GM12878 (cell line): ENCODE measurements at regions not wholly inside any gene's neighbourhood (a gene's known extent, or its start where the extent isn't known, plus 50 kb on each side); places are given as distances from the start of the nearest gene placed in this dataset.

Source experiments
- ATAC-seq: fragments of 200-7000 bp; cut with Tn5 transposase; 3 replicates; pipeline ENCODE4 v1.9.1; 2020; ENCODE audit warnings: mild to moderate bottlenecking, moderate library complexity
- BruUV-seq: library from RNA; stranded (reverse); fragments of 400-500 nt; replicated peaks from 2 replicates; lab custom pipeline; 2021; lab: Mats Ljungman, UMichigan
- CTCF ChIA-PET: fragments of 300-600 bp; sonication (Branson Sonifier 250); formaldehyde crosslinking; extraction: SDS; loops from one replicate; lab custom pipeline; 2021; ENCODE audit warnings: inconsistent platforms; lab: Yijun Ruan, JAX
- POLR2A ChIA-PET: fragments of 350-600 bp; formaldehyde crosslinking; extraction: SDS; loops from one replicate; lab custom pipeline; 2021; ENCODE audit warnings: inconsistent platforms; lab: Charles Lee
- RAD21 ChIA-PET: fragments of 300-600 bp; sonication (Branson Sonifier 250); formaldehyde crosslinking; loops from one replicate; lab custom pipeline; 2023; ENCODE audit warnings: antibody characterized with exemption; ENCODE audit not compliant: unreplicated experiment; lab: Charles Lee
- SMC1A ChIA-PET: fragments of 300-600 bp; sonication (Branson Sonifier 250); formaldehyde crosslinking; loops from one replicate; lab custom pipeline; 2023; ENCODE audit not compliant: unreplicated experiment, uncharacterized antibody; lab: Charles Lee
- DNase-seq: peaks from one replicate; pipeline ENCODE4 v3.0.0-alpha.2; 2011; ENCODE audit warnings: low read depth, low spot score
- FAIRE-seq: peaks from 3 replicates; lab custom pipeline; 2011; peaks lifted over from hg19 to GRCh38; lab: Jason Lieb, UNC
- H2AFZ ChIP-seq: 2 replicates; pipeline ENCODE4 v1.6.0; 2011; ENCODE audit warnings: low read depth, low read length, control low read depth; ENCODE audit not compliant: control insufficient read depth
- H3K27ac ChIP-seq: 2 replicates; pipeline ENCODE4 v1.5.1; 2011; ENCODE audit warnings: control low read depth; ENCODE audit not compliant: control insufficient read depth, insufficient read depth
- H3K27me3 ChIP-seq, 2 experiments: replicated peaks in 1 of 2; 2 replicates each; pipeline versions ENCODE4 v1.6.0 to v1.6.1; 2011; ENCODE audit warnings: low read length in 1 of 2; ENCODE audit not compliant: control insufficient read depth in 2 of 2, insufficient read depth in 2 of 2
- H3K36me3 ChIP-seq, 2 experiments: 2 replicates each; pipeline ENCODE4 v1.5.1; 2011; ENCODE audit warnings: low read length in 1 of 2; ENCODE audit not compliant: control insufficient read depth in 2 of 2, insufficient read depth in 2 of 2
- H3K4me1 ChIP-seq: 2 replicates; pipeline ENCODE4 v1.6.1; 2011; ENCODE audit warnings: mild to moderate bottlenecking, low read length, moderate library complexity, mixed read lengths; ENCODE audit not compliant: control insufficient read depth, insufficient read depth
- H3K4me2 ChIP-seq: 2 replicates; pipeline ENCODE4 v1.6.0; 2011; ENCODE audit warnings: control low read depth; ENCODE audit not compliant: control insufficient read depth, insufficient read depth
- H3K4me3 ChIP-seq: fragments of 200-600 bp; sonication (generic); 2 replicates; pipeline ENCODE4 v1.5.1; 2016
- H3K79me2 ChIP-seq: 2 replicates; pipeline ENCODE4 v1.6.0; 2011; ENCODE audit warnings: low read length; ENCODE audit not compliant: control insufficient read depth, insufficient read depth
- H3K9ac ChIP-seq: 2 replicates; pipeline ENCODE4 v1.8.0; 2011; ENCODE audit warnings: low read length, control low read depth, mixed read lengths; ENCODE audit not compliant: control insufficient read depth, insufficient read depth
- H3K9me3 ChIP-seq: replicated peaks from 3 replicates; pipeline ENCODE4 v1.5.1; 2011; ENCODE audit warnings: mild to moderate bottlenecking, low read length; ENCODE audit not compliant: control insufficient read depth, insufficient read depth
- H4K20me1 ChIP-seq: 2 replicates; pipeline ENCODE4 v1.6.0; 2011; ENCODE audit not compliant: control insufficient read depth, insufficient read depth
- ATF7 ChIP-seq: fragments of 450-650 bp; IDR thresholded peaks from 2 replicates; pipeline ENCODE4 v1.6.1; 2016; ENCODE audit warnings: low read depth, mild to moderate bottlenecking
- CHD1 ChIP-seq: IDR thresholded peaks from 2 replicates; pipeline ENCODE4 v1.6.1; 2012; ENCODE audit warnings: low read depth, low read length, improper control_type of control experiment
- GATAD2B ChIP-seq: fragments of 450-650 bp; conservative IDR thresholded peaks from 2 replicates; pipeline ENCODE4 v1.6.1; 2017; ENCODE audit warnings: low read depth, mild to moderate bottlenecking, moderate library complexity
- KAT2A ChIP-seq: conservative IDR thresholded peaks from 2 replicates; pipeline ENCODE4 v1.6.1; 2011; ENCODE audit warnings: low read depth, low read length; ENCODE audit not compliant: control insufficient read depth
- PRDM15 ChIP-seq: fragments of 450-650 bp; formaldehyde crosslinking; IDR thresholded peaks from 2 replicates; pipeline ENCODE4 v1.4.0; 2020; ENCODE audit warnings: mild to moderate bottlenecking, moderate library complexity
- RAD21 ChIP-seq: IDR thresholded peaks from 2 replicates; pipeline ENCODE4 v1.6.1; 2011; ENCODE audit warnings: mild to moderate bottlenecking, low read depth, low read length, moderate library complexity; ENCODE audit not compliant: insufficient read depth
- RELA ChIP-seq: fragments of 450-650 bp; IDR thresholded peaks from 2 replicates; pipeline ENCODE4 v1.8.0; 2014; ENCODE audit warnings: borderline replicate concordance; ENCODE audit not compliant: partially characterized antibody
- USF1 ChIP-seq: IDR thresholded peaks from 2 replicates; pipeline ENCODE4 v1.6.1; 2011; ENCODE audit warnings: borderline replicate concordance, low read depth, mild to moderate bottlenecking, moderate library complexity, mixed read lengths, low read length; ENCODE audit not compliant: insufficient read depth; ENCODE audit errors: extremely low read length
- ZNF207 ChIP-seq: fragments of 450-650 bp; IDR thresholded peaks from 2 replicates; pipeline ENCODE4 v1.6.1; 2014; ENCODE audit warnings: antibody characterized with exemption, mild to moderate bottlenecking, borderline replicate concordance
- WGBS: methylation state at CpG from one replicate; pipeline ENCODE4 v1.1.6; 2016; ENCODE audit warnings: low lambda C conversion rate; ENCODE audit not compliant: insufficient replicate concordance, insufficient coverage; ENCODE audit errors: missing lambda C conversion rate; 5-methylcytosine and 5-hydroxymethylcytosine counted together
- in situ Hi-C: fragments of 300-500 bp; cut with MboI; formaldehyde crosslinking; loops from 9 replicates; pipeline ENCODE4 v1.14.3; 2018; ENCODE audit warnings: mixed read lengths
- intact Hi-C: fragments of 100-400 bp; cut with micrococcal nuclease; formaldehyde crosslinking; loops from one replicate; pipeline ENCODE4 v1.14.2; 2022; ENCODE audit not compliant: unreplicated experiment
- TF ChIP-seq, protein P1 (sequence below), 3 experiments: IDR thresholded peaks in 2 of 3; conservative IDR thresholded peaks in 1 of 3; 2 replicates each; pipeline ENCODE4 v1.5.1; 2011; ENCODE audit warnings: low read depth in 3 of 3, low read length in 3 of 3, mild to moderate bottlenecking in 3 of 3, control low read depth in 2 of 3, moderate library complexity in 2 of 3, inconsistent platforms in 1 of 3, mixed read lengths in 1 of 3; ENCODE audit not compliant: control insufficient read depth in 2 of 3, insufficient read depth in 1 of 3; ENCODE audit errors: extremely low read depth in 1 of 3

DNA sequence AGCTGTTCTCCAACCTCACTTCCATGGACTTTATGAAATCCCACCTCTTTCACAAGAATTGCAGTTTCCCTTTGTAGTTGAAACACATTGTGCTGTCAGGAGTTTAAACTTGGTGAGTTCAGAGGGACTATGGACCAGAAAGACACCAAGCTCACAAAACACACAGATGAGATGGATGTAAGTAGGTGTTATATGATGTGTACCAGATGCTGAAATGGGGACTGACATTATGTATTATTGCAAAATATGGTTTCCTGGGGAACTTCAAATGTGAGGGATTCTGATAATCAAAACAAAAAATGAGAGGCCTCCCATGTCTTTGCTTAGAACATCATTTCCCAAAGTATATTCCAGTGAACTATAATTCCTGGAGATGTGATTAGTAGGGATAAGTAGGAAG is 401.1 kb upstream of the ARID1B start:
- BruUV-seq = no TSS peak
- Histone ChIP-seq H3K36me3 (no peaks in the 10 kb centered on the region), H4K20me1 (no peaks in the 10 kb centered on the region), H3K4me3 (no peak overlapping the region), H3K27ac (no peak overlapping the region), H3K4me2 (no peak overlapping the region), H3K9me3 (no peaks in the 10 kb centered on the region), H3K27me3 (peaks cover 2 to 6% of the 10 kb centered on the region in 2 experiments; a peak in 2 of 4 replicates), H2AFZ (no peak overlapping the region), H3K4me1 (no peaks in the 10 kb centered on the region), H3K79me2 (no peaks in the 10 kb centered on the region), H3K9ac (no peak overlapping the region)
- in situ Hi-C loops = no loop called here
- FAIRE-seq (no peak), DNase-seq (no peak), ATAC-seq (no peak)
- POLR2A ChIA-PET = no interaction called here
- TF ChIP-seq ATF7 (no peak), PRDM15 (CRISPR knock-in tag) (no peak), GATAD2B (no peak)
- SMC1A ChIA-PET = no interaction called here
- CTCF ChIA-PET = no interaction called here
- RAD21 ChIA-PET = no interaction called here
- intact Hi-C loops = no loop called here

DNA sequence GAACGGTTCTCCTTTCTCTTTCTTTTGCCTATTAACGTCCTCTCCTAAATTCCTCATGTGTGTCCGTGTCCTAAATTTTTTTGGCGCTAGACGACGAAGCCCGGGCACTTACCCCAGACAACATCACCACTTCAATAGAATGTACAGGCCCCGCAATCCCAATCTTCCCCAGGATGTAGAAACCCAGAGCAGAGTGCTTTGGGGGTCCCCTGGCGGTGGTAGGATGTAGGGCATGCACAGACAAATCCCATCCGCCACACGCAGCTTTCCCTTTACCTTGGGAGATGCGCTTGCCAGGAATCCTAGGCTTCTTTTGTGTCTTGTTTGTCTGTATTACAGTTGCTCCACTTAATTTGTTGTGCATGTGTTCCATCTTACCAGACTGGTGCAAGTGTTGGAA is 417.3 kb upstream of the ARID1B start:
- FAIRE-seq (no peak), DNase-seq (no peak), ATAC-seq (peak; percentile 38; the same call in 2 of the 3 replicates)
- Histone ChIP-seq H2AFZ (no peak overlapping the region), H3K36me3 (no peaks in the 10 kb centered on the region), H4K20me1 (no peaks in the 10 kb centered on the region), H3K27me3 (no peaks in the 10 kb centered on the region), H3K9me3 (no peaks in the 10 kb centered on the region; the same call in 2 of the 3 replicates), H3K4me3 (no peak overlapping the region), H3K4me2 (no peak overlapping the region), H3K4me1 (no peaks in the 10 kb centered on the region), H3K79me2 (no peaks in the 10 kb centered on the region), H3K27ac (no peak overlapping the region), H3K9ac (no peak overlapping the region)
- CTCF ChIA-PET = interaction anchor here (1.0 kb wide), 1 partner anchor 1032 kb away, joined by 3 read pairs; no protein-coding TSS in a partner anchor
- POLR2A ChIA-PET = no interaction called here
- WGBS = 83% methylated on average over 12 of the region's 12 CpGs
- intact Hi-C loops (no loop called here), in situ Hi-C loops (no loop called here)
- SMC1A ChIA-PET = interaction anchor here (0.8 kb wide), 1 partner anchor 11 kb away, joined by 3 read pairs; no protein-coding TSS in a partner anchor
- BruUV-seq = no TSS peak
- RAD21 ChIA-PET = interaction anchor here (1.5 kb wide), 1 partner anchor 1032 kb away, joined by 3 read pairs; no protein-coding TSS in a partner anchor
- TF ChIP-seq CHD1 = no peak
- TF ChIP-seq KAT2A = no peak
- TF ChIP-seq, protein P1, sequence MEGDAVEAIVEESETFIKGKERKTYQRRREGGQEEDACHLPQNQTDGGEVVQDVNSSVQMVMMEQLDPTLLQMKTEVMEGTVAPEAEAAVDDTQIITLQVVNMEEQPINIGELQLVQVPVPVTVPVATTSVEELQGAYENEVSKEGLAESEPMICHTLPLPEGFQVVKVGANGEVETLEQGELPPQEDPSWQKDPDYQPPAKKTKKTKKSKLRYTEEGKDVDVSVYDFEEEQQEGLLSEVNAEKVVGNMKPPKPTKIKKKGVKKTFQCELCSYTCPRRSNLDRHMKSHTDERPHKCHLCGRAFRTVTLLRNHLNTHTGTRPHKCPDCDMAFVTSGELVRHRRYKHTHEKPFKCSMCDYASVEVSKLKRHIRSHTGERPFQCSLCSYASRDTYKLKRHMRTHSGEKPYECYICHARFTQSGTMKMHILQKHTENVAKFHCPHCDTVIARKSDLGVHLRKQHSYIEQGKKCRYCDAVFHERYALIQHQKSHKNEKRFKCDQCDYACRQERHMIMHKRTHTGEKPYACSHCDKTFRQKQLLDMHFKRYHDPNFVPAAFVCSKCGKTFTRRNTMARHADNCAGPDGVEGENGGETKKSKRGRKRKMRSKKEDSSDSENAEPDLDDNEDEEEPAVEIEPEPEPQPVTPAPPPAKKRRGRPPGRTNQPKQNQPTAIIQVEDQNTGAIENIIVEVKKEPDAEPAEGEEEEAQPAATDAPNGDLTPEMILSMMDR (IDR thresholded peaks at IDR 0.05 in 2 of 3, conservative IDR thresholded peaks at IDR 0.05 in 1 of 3; ENCODE audit: control insufficient read depth in 2 of 3, extremely low read depth in 1 of 3, insufficient read depth in 1 of 3, low read depth in 3 of 3, low read length in 3 of 3) = peak; percentile 5 to 34 (median 26); a peak in 2 of 6 replicates
- no peak for TF ChIP-seq ATF7
- no peak for TF ChIP-seq ZNF207
- TF ChIP-seq USF1 = no peak
- TF ChIP-seq RAD21 = 0 out of 2 replicates have a peak, but pooled peaks have one; percentile 22
- TF ChIP-seq RELA = no peak
